ENCODE measurements at regions not wholly inside any gene's neighbourhood (a gene's known extent, or its start where the extent isn't known, plus 50 kb on each side); places are given as distances from the start of the nearest gene placed in this dataset.

GRCh38 chr9:80086822-80087345 is 515.1 kb downstream of the TLE4 start:
- TF ChIP-seq, protein P1, sequence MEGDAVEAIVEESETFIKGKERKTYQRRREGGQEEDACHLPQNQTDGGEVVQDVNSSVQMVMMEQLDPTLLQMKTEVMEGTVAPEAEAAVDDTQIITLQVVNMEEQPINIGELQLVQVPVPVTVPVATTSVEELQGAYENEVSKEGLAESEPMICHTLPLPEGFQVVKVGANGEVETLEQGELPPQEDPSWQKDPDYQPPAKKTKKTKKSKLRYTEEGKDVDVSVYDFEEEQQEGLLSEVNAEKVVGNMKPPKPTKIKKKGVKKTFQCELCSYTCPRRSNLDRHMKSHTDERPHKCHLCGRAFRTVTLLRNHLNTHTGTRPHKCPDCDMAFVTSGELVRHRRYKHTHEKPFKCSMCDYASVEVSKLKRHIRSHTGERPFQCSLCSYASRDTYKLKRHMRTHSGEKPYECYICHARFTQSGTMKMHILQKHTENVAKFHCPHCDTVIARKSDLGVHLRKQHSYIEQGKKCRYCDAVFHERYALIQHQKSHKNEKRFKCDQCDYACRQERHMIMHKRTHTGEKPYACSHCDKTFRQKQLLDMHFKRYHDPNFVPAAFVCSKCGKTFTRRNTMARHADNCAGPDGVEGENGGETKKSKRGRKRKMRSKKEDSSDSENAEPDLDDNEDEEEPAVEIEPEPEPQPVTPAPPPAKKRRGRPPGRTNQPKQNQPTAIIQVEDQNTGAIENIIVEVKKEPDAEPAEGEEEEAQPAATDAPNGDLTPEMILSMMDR (IDR thresholded peaks at IDR 0.05): no peak
- TF ChIP-seq POLR2A (IDR thresholded peaks at IDR 0.05; ENCODE audit: low read depth): no peak
